Tibial artery (tissue), 4 donors: ENCODE measurements at regions not wholly inside any gene's neighbourhood (a gene's known extent, or its start where the extent isn't known, plus 50 kb on each side); places are given as distances from the start of the nearest gene placed in this dataset.

Source experiments
- DNase-seq, 2 donors: peaks; one replicate each; pipeline ENCODE4 v3.0.0-alpha.2; 2019
- H3K27ac ChIP-seq, 2 donors: fragments of 200-600 bp; sonication (generic) in 1 of 2; 1 replicate in 1 of 2; 2 replicates in 1 of 2; pipeline ENCODE4 v1.5.1; 2018 to 2019; ENCODE audit warnings: mild to moderate bottlenecking in 1 of 2
- H3K27me3 ChIP-seq, 2 donors: fragments of 200-600 bp; sonication (generic) in 1 of 2; one replicate each; pipeline versions ENCODE4 v1.5.1 to v1.6.0; 2016 to 2019
- H3K36me3 ChIP-seq, 3 donors: fragments of 200-600 bp; sonication (generic) in 2 of 3; one replicate each; pipeline ENCODE4 v1.5.1; 2016 to 2019; ENCODE audit warnings: mild to moderate bottlenecking in 2 of 3
- H3K4me1 ChIP-seq, 4 donors: fragments of 200-600 bp; sonication (generic) in 2 of 4; 1 replicate in 3 of 4; 2 replicates in 1 of 4; pipeline ENCODE4 v1.5.1; 2016 to 2019
- H3K4me3 ChIP-seq, 2 donors: fragments of 200-600 bp; sonication (generic) in 1 of 2; 1 replicate in 1 of 2; 2 replicates in 1 of 2; pipeline ENCODE4 v1.5.1; 2018 to 2019; ENCODE audit warnings: mild to moderate bottlenecking in 2 of 2
- H3K9me3 ChIP-seq, 3 donors: fragments of 200-600 bp; sonication (generic) in 1 of 3; one replicate each; pipeline ENCODE4 v1.5.1; 2016 to 2019
- CTCF ChIP-seq, 2 experiments: fragments of 200-600 bp in 1 of 2; fragments of 450-650 bp in 1 of 2; IDR thresholded peaks; one replicate each; pipeline ENCODE4 v1.5.1; 2017 to 2019; ENCODE audit warnings: antibody characterized with exemption in 2 of 2, mild to moderate bottlenecking in 1 of 2, moderate library complexity in 1 of 2
- intact Hi-C: fragments of 100-400 bp; cut with DNase I; formaldehyde crosslinking; loops from one replicate; pipeline ENCODE4 v1.15.0; 2023; ENCODE audit warnings: low total_unique reads

GRCh38 chr16:79390481-79391051, 210.0 kb downstream of the MAF start:
- Histone ChIP-seq H3K36me3 (no peaks in the 10 kb centered on the region), H3K9me3 (no peaks in the 10 kb centered on the region), H3K27ac (no peak overlapping the region), H3K4me1 (no peaks in the 10 kb centered on the region), H3K4me3 (no peak overlapping the region), H3K27me3 (no peaks in the 10 kb centered on the region)
- no peak for DNase-seq
- no peak for TF ChIP-seq CTCF (IDR thresholded peaks at IDR 0.05)
- intact Hi-C loops = no loop called here

- TF ChIP-seq CTCF (IDR thresholded peaks at IDR 0.05) = no peak
- Histone ChIP-seq H3K9me3 (no peaks in the 10 kb centered on the region), H3K4me1 (no peaks in the 10 kb centered on the region), H3K4me3 (no peak overlapping the region), H3K36me3 (no peaks in the 10 kb centered on the region), H3K27me3 (no peaks in the 10 kb centered on the region), H3K27ac (no peak overlapping the region)
- intact Hi-C loops = no loop called here
- DNase-seq = no peak
Measured at GRCh38 chr16:79388396-79388795, 212.1 kb downstream of the MAF start.

GRCh38 chr16:79386299-79386698, 214.2 kb downstream of the MAF start:
- TF ChIP-seq CTCF (IDR thresholded peaks at IDR 0.05) = no peak
- no peak overlapping the region for H3K27ac ChIP-seq
- no peaks in the 10 kb centered on the region for H3K27me3 ChIP-seq
- no peaks in the 10 kb centered on the region for H3K36me3 ChIP-seq
- intact Hi-C loops = no loop called here
- no peaks in the 10 kb centered on the region for H3K9me3 ChIP-seq
- DNase-seq = no peak
- no peak overlapping the region for H3K4me3 ChIP-seq
- no peaks in the 10 kb centered on the region for H3K4me1 ChIP-seq

- H3K27ac ChIP-seq = no peak overlapping the region
- DNase-seq = no peak
- no peak overlapping the region for H3K4me3 ChIP-seq
- peaks cover 0 to 3% (median 0%) of the 10 kb centered on the region in 3 donors for H3K9me3 ChIP-seq
- no peaks in the 10 kb centered on the region for H3K4me1 ChIP-seq
- no peaks in the 10 kb centered on the region for H3K27me3 ChIP-seq
- intact Hi-C loops = no loop called here
- no peaks in the 10 kb centered on the region for H3K36me3 ChIP-seq
- no peak for TF ChIP-seq CTCF (IDR thresholded peaks at IDR 0.05)
Measured at GRCh38 chr16:79381603-79382042, 218.9 kb downstream of the MAF start.

GRCh38 chr16:79380995-79381602, 219.4 kb downstream of the MAF start:
- no peak for DNase-seq
- Histone ChIP-seq H3K9me3 (peaks cover 0 to 3% (median 0%) of the 10 kb centered on the region in 3 donors), H3K27ac (no peak overlapping the region), H3K27me3 (no peaks in the 10 kb centered on the region), H3K4me3 (no peak overlapping the region), H3K36me3 (no peaks in the 10 kb centered on the region), H3K4me1 (no peaks in the 10 kb centered on the region)
- intact Hi-C loops = no loop called here
- TF ChIP-seq CTCF (IDR thresholded peaks at IDR 0.05) = no peak
